Smooth muscle cell (in vitro differentiated cells): ENCODE measurements at regions not wholly inside any gene's neighbourhood (a gene's known extent, or its start where the extent isn't known, plus 50 kb on each side); places are given as distances from the start of the nearest gene placed in this dataset.

Experiments
- DNase-seq: peaks from one replicate; lab custom pipeline; 2025; ENCODE audit not compliant: unreplicated experiment; lab: John Stamatoyannopoulos, UW
- H2AFZ ChIP-seq: fragments of 200-600 bp; sonication (generic); 2 replicates; pipeline ENCODE4 v1.6.0; 2016; ENCODE audit warnings: antibody characterized with exemption, low read depth, mild to moderate bottlenecking
- H3F3A ChIP-seq: fragments of 200-600 bp; sonication (generic); 2 replicates; pipeline ENCODE4 v1.6.0; 2017; ENCODE audit warnings: antibody characterized with exemption, low read depth
- H3K27ac ChIP-seq: fragments of 200-600 bp; sonication (generic); 2 replicates; pipeline ENCODE4 v1.5.1; 2016; ENCODE audit warnings: low read depth, mild to moderate bottlenecking
- H3K27me3 ChIP-seq: fragments of 200-600 bp; sonication (generic); 2 replicates; pipeline ENCODE4 v1.6.1; 2016; ENCODE audit warnings: low read depth, mild to moderate bottlenecking
- H3K36me3 ChIP-seq: fragments of 200-600 bp; sonication (generic); 2 replicates; pipeline ENCODE4 v1.5.1; 2016; ENCODE audit warnings: low read depth
- H3K4me1 ChIP-seq: fragments of 200-600 bp; sonication (generic); 2 replicates; pipeline ENCODE4 v1.5.1; 2016; ENCODE audit warnings: low read depth
- H3K4me2 ChIP-seq: fragments of 200-600 bp; sonication (generic); 2 replicates; pipeline ENCODE4 v1.6.0; 2016; ENCODE audit warnings: mild to moderate bottlenecking
- H3K4me3 ChIP-seq: fragments of 200-600 bp; sonication (generic); 2 replicates; pipeline ENCODE4 v1.5.1; 2016; ENCODE audit warnings: mild to moderate bottlenecking
- H3K79me2 ChIP-seq: fragments of 200-600 bp; sonication (generic); 2 replicates; pipeline ENCODE4 v1.6.0; 2016; ENCODE audit warnings: low read depth, mild to moderate bottlenecking
- H3K9ac ChIP-seq: fragments of 200-600 bp; sonication (generic); 2 replicates; pipeline ENCODE4 v1.6.0; 2016; ENCODE audit warnings: low read depth
- H3K9me3 ChIP-seq: fragments of 200-600 bp; sonication (generic); replicated peaks from 2 replicates; pipeline ENCODE4 v1.5.1; 2016; ENCODE audit warnings: low read depth
- H4K20me1 ChIP-seq: fragments of 200-600 bp; sonication (generic); 2 replicates; pipeline ENCODE4 v1.6.0; 2016; ENCODE audit warnings: low read depth
- WGBS: methylation state at CpG from one replicate; pipeline ENCODE4 v1.1.7; 2016; ENCODE audit warnings: low lambda C conversion rate; 5-methylcytosine and 5-hydroxymethylcytosine counted together
- TF ChIP-seq, protein P1 (sequence below): fragments of 200-600 bp; sonication (generic); IDR thresholded peaks from 2 replicates; pipeline ENCODE4 v1.5.1; 2017; ENCODE audit warnings: borderline replicate concordance, mild to moderate bottlenecking, antibody characterized with exemption; ENCODE audit not compliant: insufficient read depth, poor library complexity, severe bottlenecking

DNA sequence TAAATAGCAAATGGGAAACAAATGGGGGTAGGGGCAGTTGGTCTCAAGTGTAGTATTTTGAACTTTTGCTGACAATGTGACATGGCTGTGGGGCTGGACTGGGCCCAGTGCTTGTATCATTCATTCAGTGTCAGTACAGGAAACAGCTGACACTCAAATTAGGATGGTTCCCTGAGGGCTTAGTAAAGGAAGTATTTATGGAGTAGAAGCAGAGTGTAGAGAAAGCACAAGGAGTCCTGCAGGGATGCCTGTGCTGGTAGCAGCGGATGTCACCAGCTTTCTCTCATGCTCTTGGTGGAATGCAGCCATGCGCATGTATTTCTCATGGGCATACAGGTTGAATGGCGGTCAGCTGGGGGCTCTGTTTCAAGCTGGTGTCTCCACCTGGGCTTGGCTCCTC lies 72.9 kb upstream of the SLC44A1 start:
- Histone ChIP-seq H3K36me3 (no peaks in the 10 kb centered on the region), H3K4me2 (no peak overlapping the region), H3K9ac (no peak overlapping the region), H2AFZ (no peak overlapping the region), H4K20me1 (no peaks in the 10 kb centered on the region), H3K9me3 (no peaks in the 10 kb centered on the region), H3F3A (no peaks in the 10 kb centered on the region), H3K27me3 (no peaks in the 10 kb centered on the region), H3K79me2 (no peaks in the 10 kb centered on the region), H3K4me1 (peaks cover 3% of the 10 kb centered on the region), H3K4me3 (no peak overlapping the region), H3K27ac (no peak overlapping the region)
- DNase-seq: no peak
- 80% methylated on average over 3 of the region's 3 CpGs for WGBS
- TF ChIP-seq, protein P1, sequence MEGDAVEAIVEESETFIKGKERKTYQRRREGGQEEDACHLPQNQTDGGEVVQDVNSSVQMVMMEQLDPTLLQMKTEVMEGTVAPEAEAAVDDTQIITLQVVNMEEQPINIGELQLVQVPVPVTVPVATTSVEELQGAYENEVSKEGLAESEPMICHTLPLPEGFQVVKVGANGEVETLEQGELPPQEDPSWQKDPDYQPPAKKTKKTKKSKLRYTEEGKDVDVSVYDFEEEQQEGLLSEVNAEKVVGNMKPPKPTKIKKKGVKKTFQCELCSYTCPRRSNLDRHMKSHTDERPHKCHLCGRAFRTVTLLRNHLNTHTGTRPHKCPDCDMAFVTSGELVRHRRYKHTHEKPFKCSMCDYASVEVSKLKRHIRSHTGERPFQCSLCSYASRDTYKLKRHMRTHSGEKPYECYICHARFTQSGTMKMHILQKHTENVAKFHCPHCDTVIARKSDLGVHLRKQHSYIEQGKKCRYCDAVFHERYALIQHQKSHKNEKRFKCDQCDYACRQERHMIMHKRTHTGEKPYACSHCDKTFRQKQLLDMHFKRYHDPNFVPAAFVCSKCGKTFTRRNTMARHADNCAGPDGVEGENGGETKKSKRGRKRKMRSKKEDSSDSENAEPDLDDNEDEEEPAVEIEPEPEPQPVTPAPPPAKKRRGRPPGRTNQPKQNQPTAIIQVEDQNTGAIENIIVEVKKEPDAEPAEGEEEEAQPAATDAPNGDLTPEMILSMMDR: no peak

DNA sequence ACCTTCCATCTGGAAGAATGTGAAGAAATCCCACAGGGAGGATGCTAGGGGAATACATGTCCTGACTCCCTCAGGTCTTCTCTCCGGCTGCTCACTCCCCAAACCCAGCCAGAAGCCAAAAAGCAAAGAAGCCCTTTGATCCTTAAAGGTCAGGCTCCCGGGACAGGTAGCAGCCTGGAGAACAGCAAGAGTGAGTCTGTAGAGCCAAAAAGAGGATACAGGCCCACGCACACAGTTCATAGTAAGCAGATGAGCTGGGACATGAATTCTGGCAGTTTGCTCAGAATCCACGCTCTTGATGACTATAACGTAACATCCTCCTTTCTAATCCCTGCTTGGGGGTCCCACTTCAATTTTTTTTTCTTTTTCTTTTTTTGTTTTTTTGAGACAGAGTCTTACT lies 72.0 kb upstream of the SLC44A1 start:
- H2AFZ ChIP-seq: no peak overlapping the region
- DNase-seq: no peak
- no peaks in the 10 kb centered on the region for H3K79me2 ChIP-seq
- no peak overlapping the region for H3K27ac ChIP-seq
- no peak overlapping the region for H3K4me3 ChIP-seq
- H3K27me3 ChIP-seq: no peaks in the 10 kb centered on the region
- H3K4me1 ChIP-seq: peaks cover 3% of the 10 kb centered on the region
- no peaks in the 10 kb centered on the region for H3K36me3 ChIP-seq
- TF ChIP-seq, protein P1: no peak
- H3K4me2 ChIP-seq: no peak overlapping the region
- H4K20me1 ChIP-seq: no peaks in the 10 kb centered on the region
- H3K9me3 ChIP-seq: no peaks in the 10 kb centered on the region
- no peaks in the 10 kb centered on the region for H3F3A ChIP-seq
- 85% methylated on average over 5 of the region's 5 CpGs for WGBS
- no peak overlapping the region for H3K9ac ChIP-seq

DNA sequence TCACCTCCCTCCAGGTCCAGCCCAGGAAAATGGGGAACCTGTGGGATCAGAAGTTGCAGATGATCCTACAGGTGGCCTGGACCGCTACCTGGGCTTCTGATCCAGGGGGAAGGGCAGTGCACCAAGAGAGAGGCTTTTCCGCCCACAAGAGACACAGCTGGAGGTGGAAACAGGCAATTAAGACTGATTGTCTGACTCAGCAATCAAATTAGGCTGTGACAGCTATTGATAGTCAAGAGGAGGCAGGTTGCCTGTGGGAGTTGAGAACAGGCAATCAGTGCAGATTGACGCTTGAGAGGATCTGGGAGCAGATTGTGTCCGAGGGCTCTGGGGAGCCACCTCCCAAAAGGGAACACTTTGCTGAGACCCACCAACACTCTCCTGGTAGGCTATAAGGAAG lies 71.1 kb upstream of the SLC44A1 start:
- 70% methylated on average over 4 of the region's 4 CpGs for WGBS
- H3K4me1 ChIP-seq: peaks cover 3% of the 10 kb centered on the region
- H3K79me2 ChIP-seq: no peaks in the 10 kb centered on the region
- no peaks in the 10 kb centered on the region for H3K27me3 ChIP-seq
- TF ChIP-seq, protein P1: no peak
- no peak overlapping the region for H2AFZ ChIP-seq
- H3K36me3 ChIP-seq: no peaks in the 10 kb centered on the region
- no peaks in the 10 kb centered on the region for H3F3A ChIP-seq
- H3K4me2 ChIP-seq: no peak overlapping the region
- H3K9me3 ChIP-seq: no peaks in the 10 kb centered on the region
- H3K9ac ChIP-seq: no peak overlapping the region
- H3K4me3 ChIP-seq: no peak overlapping the region
- no peak overlapping the region for H3K27ac ChIP-seq
- H4K20me1 ChIP-seq: no peaks in the 10 kb centered on the region
- DNase-seq: no peak

DNA sequence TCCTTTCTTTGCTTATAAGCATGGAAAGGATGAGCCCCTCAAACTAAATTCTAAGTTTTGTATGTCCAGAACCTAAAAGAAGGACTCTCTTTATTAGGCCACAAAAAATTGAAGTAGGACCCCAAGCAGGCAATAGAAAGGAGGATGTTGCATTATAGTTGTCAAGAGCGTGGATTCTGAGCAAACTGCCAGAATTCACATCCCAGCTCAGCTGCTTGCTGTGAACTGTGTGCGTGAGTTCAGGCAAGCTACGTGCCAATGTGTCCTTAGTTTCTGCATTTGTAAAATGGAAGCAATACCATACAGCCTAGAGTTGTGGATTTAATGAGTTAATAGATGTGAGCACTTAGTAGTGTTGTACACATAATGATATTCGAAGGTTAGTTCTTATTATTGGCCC lies 70.6 kb upstream of the SLC44A1 start:
- DNase-seq: no peak

More for the DNA sequence above, 70.6 kb upstream of the SLC44A1 start:
- H3K79me2 ChIP-seq: no peaks in the 10 kb centered on the region
- no peak overlapping the region for H3K27ac ChIP-seq
- no peaks in the 10 kb centered on the region for H3K27me3 ChIP-seq
- WGBS: 87% methylated on average over 4 of the region's 4 CpGs
- no peaks in the 10 kb centered on the region for H4K20me1 ChIP-seq
- H3F3A ChIP-seq: no peaks in the 10 kb centered on the region
- H3K4me1 ChIP-seq: peaks cover 3% of the 10 kb centered on the region
- no peak overlapping the region for H3K4me3 ChIP-seq
- H3K9ac ChIP-seq: no peak overlapping the region
- no peaks in the 10 kb centered on the region for H3K36me3 ChIP-seq
- no peak overlapping the region for H2AFZ ChIP-seq
- H3K9me3 ChIP-seq: no peaks in the 10 kb centered on the region
- TF ChIP-seq, protein P1: no peak
- H3K4me2 ChIP-seq: no peak overlapping the region
